ENCODE measurements at regions not wholly inside any gene's neighbourhood (a gene's known extent, or its start where the extent isn't known, plus 50 kb on each side); places are given as distances from the start of the nearest gene placed in this dataset.

DNA sequence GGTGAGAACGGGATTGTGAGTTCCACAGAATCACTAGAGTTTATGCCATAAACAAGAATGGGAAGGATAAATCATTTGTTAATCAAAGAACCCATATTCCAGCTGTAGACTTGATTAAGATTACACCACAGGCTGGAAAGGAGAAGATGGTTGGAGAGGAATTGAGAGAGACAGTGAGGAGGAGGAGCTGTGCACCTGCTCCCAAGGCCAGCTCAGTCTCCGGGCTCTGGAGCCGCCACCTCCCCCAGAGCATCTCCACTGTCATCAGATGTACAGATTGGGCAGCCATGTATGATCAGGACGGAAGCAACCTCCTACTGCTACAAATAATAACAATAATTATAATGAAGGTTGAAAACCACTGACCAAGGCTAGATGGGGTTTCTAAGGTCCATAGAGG is 170.0 kb downstream of the MINAR1 start:
- no peak for ATAC-seq (ENCODE audit: low FRiP score)
- DNase-seq (ENCODE audit: low spot score) = no peak
- TF ChIP-seq, protein P1, sequence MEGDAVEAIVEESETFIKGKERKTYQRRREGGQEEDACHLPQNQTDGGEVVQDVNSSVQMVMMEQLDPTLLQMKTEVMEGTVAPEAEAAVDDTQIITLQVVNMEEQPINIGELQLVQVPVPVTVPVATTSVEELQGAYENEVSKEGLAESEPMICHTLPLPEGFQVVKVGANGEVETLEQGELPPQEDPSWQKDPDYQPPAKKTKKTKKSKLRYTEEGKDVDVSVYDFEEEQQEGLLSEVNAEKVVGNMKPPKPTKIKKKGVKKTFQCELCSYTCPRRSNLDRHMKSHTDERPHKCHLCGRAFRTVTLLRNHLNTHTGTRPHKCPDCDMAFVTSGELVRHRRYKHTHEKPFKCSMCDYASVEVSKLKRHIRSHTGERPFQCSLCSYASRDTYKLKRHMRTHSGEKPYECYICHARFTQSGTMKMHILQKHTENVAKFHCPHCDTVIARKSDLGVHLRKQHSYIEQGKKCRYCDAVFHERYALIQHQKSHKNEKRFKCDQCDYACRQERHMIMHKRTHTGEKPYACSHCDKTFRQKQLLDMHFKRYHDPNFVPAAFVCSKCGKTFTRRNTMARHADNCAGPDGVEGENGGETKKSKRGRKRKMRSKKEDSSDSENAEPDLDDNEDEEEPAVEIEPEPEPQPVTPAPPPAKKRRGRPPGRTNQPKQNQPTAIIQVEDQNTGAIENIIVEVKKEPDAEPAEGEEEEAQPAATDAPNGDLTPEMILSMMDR (IDR thresholded peaks at IDR 0.05) = no peak

DNA sequence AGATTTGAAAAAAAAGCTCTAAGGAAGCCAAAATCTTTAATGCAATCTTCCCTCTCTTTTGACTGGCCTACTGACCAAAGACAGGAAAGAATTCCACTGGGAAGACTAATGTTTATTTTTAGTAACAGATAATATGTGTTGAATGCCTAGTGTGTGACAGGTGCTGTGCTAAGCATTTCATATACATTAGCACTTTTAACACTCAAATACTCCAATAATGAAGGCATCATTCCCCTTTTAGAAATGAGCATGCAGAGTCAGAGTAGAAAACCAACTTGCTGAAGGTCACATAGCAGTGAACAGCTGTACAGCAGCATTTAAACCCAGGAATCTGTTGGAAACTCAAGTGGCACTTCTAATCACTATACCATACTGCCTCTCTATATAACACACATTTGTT is 170.6 kb downstream of the MINAR1 start:
- TF ChIP-seq, protein P1 (IDR thresholded peaks at IDR 0.05) = no peak
- DNase-seq (ENCODE audit: low spot score) (no peak), ATAC-seq (ENCODE audit: low FRiP score) (no peak)

DNA sequence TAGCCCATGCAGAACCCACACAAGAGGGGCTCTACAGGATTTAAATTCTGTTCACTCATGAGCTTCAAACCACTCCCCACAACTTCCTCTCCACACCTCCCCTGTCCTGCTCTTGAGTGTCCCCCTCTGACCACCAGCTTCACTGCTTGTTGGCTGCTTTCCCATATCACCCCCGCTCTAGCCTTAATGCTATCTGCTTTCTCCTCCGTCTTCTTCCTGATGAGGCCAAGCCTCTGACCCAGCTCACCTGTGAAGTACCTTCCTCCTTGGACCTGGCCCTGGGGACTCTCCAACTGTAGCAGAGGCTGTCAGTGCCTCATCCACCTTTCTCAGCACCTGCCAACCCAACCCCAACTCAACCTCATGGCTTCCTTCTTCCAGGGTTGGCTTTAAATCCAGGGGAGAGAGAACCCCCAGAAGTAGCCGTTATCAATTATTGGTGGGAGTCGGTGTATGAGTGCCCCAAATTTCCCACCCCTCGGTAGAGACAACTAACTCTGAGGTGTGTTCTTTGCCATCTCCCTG is 174.8 kb downstream of the MINAR1 start:
- no peak for ATAC-seq (ENCODE audit: low FRiP score)
- TF ChIP-seq, protein P1 (IDR thresholded peaks at IDR 0.05) = no peak

DNA sequence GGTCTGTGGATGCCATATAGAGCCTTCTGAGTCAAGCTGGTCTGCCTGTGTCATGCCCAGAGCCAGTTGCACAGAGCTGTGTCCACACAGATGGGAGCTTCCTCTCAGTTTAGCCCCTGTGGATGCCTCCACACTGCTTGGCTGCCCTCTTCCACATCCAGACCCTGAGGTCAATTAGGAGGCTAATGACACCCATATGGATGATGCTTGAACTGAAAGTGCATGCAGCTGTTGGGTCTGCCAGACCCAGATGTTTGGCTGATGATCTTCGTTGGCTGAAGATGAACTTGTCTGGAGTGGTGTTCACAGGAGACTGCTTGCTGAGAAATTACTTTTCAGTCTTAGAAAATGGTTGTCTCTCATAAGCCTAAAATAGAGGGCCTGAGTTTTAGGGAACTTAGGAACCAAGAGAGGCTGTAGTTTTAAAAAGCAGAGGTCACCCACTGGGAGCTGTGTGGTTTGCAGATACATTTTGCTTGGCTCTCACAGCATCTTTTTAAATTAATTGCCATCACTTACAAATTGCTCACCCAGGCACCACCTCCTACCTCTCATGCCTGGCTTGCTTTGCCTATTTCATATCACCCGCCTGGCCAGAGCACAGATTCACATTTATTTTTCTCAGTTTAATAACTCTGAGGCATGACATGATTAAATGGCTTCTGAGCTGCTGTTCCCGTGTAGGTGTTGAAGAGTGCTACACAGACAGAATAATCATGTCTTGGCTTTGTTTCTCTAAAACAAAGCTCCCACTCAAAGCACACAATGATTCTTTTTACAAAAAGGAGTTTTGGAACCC is 176.1 kb downstream of the MINAR1 start:
- DNase-seq (ENCODE audit: low spot score) (no peak), ATAC-seq (ENCODE audit: low FRiP score) (no peak)
- TF ChIP-seq, protein P1 (IDR thresholded peaks at IDR 0.05) = no peak

More for the DNA sequence above, 174.8 kb downstream of the MINAR1 start:
- no peak for DNase-seq (ENCODE audit: low spot score)

DNA sequence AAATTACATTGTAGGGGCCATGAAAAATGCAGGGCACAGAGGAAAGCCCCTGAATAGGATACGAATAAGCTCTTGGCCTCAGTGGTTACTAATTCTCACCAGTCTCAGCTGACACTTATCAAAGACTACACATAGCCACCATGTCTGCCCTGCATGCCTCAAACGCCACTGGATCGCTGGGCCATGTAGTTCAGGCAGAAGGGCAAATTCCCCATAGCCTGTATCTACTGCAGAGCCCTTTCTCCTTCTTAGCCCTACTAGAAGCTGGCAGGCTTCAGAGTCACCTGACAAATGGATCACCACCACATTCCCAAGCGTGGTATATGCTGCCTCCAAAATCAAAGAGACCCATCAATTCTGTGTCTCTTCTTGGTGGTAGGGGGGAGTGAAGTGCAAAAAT is 177.4 kb downstream of the MINAR1 start:
- no peak for ATAC-seq (ENCODE audit: low FRiP score)
- DNase-seq (ENCODE audit: low spot score) = no peak
- TF ChIP-seq, protein P1 (IDR thresholded peaks at IDR 0.05) = no peak

DNA sequence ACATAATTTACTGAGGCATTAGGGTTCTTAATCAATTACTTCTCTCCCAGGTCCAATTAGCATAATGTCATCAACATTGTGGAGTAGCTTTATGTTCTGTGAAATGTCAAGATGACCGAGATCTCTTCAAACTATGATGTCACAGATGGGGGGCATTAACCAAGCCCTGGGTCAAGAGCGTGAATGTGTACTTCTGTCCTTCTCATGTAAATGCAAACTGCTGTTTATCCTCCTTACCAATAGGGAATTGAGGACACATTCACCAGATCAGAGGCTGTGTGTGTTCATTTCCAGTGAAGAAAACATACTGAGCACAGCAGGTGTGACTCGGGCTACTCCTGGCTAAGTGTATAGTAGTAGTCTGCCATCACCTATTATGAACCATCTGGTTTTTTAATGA is 177.9 kb downstream of the MINAR1 start:
- ATAC-seq (ENCODE audit: low FRiP score) = no peak
- no peak for DNase-seq (ENCODE audit: low spot score)
- TF ChIP-seq, protein P1 (IDR thresholded peaks at IDR 0.05) = no peak

DNA sequence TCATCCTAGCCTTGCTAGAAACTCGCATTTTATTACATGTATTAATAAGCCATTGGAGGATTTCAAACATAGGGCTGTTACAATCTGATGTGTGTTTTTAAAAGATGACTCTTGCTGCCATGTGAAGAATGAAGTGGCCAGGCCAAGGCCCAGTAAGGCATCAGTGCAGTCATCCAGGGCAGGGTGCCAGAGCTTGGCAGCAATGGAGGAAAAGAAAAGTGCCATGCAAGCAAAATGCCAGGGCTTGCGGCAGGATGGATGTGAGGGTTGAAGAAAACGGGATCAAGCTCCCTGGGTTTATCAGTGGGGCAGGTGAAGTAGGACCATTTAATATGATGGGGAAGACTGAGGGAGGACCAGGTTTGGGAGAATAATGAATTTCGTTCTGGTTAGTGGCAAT is 183.6 kb downstream of the MINAR1 start:
- TF ChIP-seq, protein P1 (IDR thresholded peaks at IDR 0.05) = no peak
- ATAC-seq (ENCODE audit: low FRiP score) (no peak), DNase-seq (ENCODE audit: low spot score) (no peak)
